ENCODE measurements at regions not wholly inside any gene's neighbourhood (a gene's known extent, or its start where the extent isn't known, plus 50 kb on each side); places are given as distances from the start of the nearest gene placed in this dataset.
A peak's percentile ranks its signal among the peaks of the same experiment; 100 is the strongest.

DNA sequence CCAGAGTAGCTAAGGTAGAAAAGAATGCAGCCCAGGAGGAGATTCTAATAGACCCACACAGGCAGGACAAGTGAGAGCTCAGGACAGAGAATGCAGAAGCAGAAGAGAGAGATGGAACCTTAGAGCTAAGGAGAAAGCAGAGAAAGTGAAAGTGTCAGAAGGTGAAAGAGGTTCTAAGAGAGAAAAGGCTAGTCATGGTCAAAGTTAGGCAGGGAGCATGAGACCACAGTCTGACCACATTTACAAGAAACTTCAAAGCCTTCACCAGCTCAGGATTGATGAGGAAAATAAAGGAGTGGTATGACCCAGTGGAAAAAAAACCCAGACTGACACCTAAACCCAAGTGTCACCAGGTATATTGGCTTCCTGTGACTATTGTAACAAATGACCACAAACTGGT is 131.8 kb upstream of the WDR11 start:
- no peak overlapping the region for H3K4me3 ChIP-seq (replicated peaks in 1 of 2; ENCODE audit: low read depth in 2 of 2, low read length in 2 of 2)
- no peak for DNase-seq (ENCODE audit: low read depth in 2 of 2)
- TF ChIP-seq, protein P1, sequence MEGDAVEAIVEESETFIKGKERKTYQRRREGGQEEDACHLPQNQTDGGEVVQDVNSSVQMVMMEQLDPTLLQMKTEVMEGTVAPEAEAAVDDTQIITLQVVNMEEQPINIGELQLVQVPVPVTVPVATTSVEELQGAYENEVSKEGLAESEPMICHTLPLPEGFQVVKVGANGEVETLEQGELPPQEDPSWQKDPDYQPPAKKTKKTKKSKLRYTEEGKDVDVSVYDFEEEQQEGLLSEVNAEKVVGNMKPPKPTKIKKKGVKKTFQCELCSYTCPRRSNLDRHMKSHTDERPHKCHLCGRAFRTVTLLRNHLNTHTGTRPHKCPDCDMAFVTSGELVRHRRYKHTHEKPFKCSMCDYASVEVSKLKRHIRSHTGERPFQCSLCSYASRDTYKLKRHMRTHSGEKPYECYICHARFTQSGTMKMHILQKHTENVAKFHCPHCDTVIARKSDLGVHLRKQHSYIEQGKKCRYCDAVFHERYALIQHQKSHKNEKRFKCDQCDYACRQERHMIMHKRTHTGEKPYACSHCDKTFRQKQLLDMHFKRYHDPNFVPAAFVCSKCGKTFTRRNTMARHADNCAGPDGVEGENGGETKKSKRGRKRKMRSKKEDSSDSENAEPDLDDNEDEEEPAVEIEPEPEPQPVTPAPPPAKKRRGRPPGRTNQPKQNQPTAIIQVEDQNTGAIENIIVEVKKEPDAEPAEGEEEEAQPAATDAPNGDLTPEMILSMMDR (IDR thresholded peaks at IDR 0.05; ENCODE audit: low read depth, low read length), result no peak

DNA sequence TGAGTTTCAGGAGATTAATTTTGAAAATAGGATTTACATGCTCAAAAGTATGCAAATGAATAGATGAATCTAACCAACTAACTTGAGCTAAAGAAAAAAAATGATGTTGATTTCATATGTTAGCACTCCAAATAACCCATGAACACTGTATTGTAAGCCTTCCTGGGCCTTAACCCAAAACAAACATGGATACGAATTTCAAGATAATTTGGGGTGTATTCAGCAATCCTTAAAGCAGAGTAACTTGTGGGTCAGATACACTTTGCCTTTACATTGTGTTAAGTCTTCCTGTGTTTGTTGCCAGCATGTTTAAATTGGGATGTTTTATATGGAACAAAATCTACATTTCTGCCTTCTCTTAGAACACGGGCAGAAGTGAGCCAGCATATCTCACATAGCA is 124.2 kb upstream of the WDR11 start:
- TF ChIP-seq, protein P1 (IDR thresholded peaks at IDR 0.05; ENCODE audit: low read depth, low read length), result no peak
- H3K4me3 ChIP-seq (replicated peaks in 1 of 2; ENCODE audit: low read depth in 2 of 2, low read length in 2 of 2), result no peak overlapping the region
- DNase-seq (ENCODE audit: low read depth in 2 of 2), result peak in 1 of 2 donors; percentile 66

DNA sequence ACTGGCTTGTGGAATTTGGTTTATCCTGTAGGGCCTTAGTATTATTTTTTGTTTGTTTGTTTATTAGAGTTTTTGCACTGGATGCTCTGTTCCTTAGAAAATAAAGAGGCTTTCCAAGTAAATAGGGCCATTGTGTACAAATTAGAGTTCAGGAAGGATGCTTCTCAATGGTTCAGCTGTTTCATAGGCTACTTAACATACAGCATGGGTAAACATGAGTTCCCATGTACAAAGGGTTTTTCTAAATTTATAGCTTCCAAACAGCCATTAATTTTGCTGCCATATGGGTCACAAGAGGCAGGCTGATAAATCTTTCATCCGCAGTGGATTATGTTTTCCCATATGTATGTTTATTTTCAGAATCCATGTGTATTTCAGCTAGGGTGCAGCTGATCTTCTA is 121.6 kb upstream of the WDR11 start:
- H3K4me3 ChIP-seq (replicated peaks in 1 of 2; ENCODE audit: low read depth in 2 of 2, low read length in 2 of 2), result no peak overlapping the region
- no peak for DNase-seq (ENCODE audit: low read depth in 2 of 2)
- TF ChIP-seq, protein P1 (IDR thresholded peaks at IDR 0.05; ENCODE audit: low read depth, low read length), result no peak

DNA sequence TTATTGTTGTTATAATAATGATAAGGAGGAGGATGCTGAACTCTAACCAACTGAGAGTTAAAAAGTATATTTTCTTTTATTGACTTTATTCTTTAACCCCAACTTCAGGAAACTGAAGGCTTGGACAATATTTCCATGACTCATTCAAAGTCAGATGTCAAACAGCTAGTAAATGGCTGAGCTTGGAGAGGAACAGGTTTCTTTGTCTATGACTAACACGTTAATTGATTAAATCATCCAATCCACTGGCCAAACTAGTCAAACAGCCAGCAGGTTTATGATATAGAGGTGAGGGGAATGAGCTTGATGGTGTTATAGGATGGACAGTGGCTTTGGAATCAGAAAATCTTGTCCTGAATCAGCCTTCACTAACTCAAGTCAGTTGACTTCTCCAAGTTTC is 119.1 kb upstream of the WDR11 start:
- peak in 1 of 2 donors; percentile 4 for DNase-seq (ENCODE audit: low read depth in 2 of 2)
- H3K4me3 ChIP-seq (replicated peaks in 1 of 2; ENCODE audit: low read depth in 2 of 2, low read length in 2 of 2), result no peak overlapping the region
- TF ChIP-seq, protein P1 (IDR thresholded peaks at IDR 0.05; ENCODE audit: low read depth, low read length), result no peak

DNA sequence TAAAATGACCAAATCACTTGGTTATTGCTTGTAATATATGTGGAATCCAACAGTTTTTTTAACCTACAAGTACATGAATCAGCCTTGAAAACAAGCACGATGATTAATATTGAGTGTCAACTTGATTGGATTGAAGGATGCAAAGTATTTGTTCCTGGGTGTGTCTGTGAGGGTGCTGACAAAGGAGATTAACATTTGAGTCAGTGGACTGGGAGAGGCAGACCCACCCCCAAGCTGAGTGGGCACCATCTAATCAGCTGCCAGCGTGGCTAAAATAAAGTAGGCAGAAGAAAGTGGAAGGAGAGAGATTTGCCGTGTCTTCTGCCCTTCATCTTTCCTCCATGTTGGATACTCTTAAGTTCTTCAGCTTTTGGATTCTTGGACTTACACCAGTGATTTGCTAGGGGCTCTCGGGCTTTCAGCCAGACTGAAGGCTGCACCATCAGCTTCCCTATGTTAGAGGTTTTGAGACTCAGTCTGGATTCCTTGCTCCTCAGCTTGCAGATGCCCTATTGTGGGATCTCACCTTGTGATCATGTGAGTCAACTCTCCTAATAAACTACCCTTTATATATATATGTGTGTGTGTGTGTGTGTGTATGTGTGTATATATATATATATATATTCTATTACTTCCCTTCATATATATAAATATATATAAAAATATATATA is 118.4 kb upstream of the WDR11 start:
- TF ChIP-seq, protein P1 (IDR thresholded peaks at IDR 0.05; ENCODE audit: low read depth, low read length), result no peak
- DNase-seq (ENCODE audit: low read depth in 2 of 2), result no peak
- H3K4me3 ChIP-seq (replicated peaks in 1 of 2; ENCODE audit: low read depth in 2 of 2, low read length in 2 of 2), result no peak overlapping the region

DNA sequence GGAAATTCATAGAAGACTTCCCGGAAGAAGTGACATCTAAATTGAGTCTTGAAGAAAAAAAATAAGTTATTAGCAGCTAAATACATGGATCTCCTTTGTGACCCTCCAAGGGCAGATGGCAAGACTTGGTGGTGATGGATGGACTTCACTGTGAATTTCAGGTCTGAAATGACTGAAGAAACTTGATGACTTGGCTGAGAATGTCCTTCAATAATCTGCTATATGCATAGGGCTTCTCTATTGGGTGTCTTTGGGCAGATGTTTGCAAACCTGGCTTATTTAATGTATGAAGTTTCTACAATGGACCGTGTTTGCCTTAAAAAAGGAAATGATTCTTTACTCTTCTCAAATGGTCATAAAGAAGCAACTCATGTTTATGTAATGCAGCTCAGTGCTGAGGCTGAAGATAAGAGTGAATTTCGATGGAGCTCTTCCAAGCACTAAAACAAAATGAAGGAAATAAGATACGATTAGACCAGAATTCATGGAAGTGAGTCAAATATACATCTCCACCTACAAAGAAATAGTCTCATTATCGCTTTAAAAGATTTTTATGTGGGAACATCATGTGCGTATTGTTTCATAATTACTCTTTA is 116.6 kb upstream of the WDR11 start:
- no peak overlapping the region for H3K4me3 ChIP-seq (replicated peaks in 1 of 2; ENCODE audit: low read depth in 2 of 2, low read length in 2 of 2)
- TF ChIP-seq, protein P1 (IDR thresholded peaks at IDR 0.05; ENCODE audit: low read depth, low read length), result no peak
- peak in 1 of 2 donors; percentile 62 for DNase-seq (ENCODE audit: low read depth in 2 of 2)
